Activated naive CD4-positive, alpha-beta T cell treated with anti-CD3 and anti-CD28 coated beads for 36 hours (primary cell): ENCODE measurements at regions not wholly inside any gene's neighbourhood (a gene's known extent, or its start where the extent isn't known, plus 50 kb on each side); places are given as distances from the start of the nearest gene placed in this dataset.
"Not testable (repeated sequence)": the region's sequence is repeated elsewhere in the genome, so short reads cannot be mapped to it uniquely, and the experiment has no call there.

Experiments
- CTCF ChIA-PET: fragments of 350-600 bp; sonication (Branson Sonifier 250); formaldehyde crosslinking; loops from one replicate; lab custom pipeline; 2021; ENCODE audit warnings: antibody characterized with exemption; lab: Charles Lee
- DNase-seq: peaks from one replicate; pipeline ENCODE4 v3.0.0-alpha.2; 2020
- H3K27ac Mint-ChIP-seq: one replicate; pipeline ENCODE4 v1.8.0; 2021; ENCODE audit warnings: mild to moderate bottlenecking, mixed read lengths
- H3K27me3 Mint-ChIP-seq: one replicate; pipeline ENCODE4 v1.8.0; 2021; ENCODE audit warnings: low read depth, mixed read lengths
- H3K36me3 Mint-ChIP-seq: one replicate; pipeline ENCODE4 v1.8.0; 2021; ENCODE audit warnings: low read depth, mixed read lengths
- H3K4me1 Mint-ChIP-seq: one replicate; pipeline ENCODE4 v1.8.0; 2021; ENCODE audit warnings: low read depth, mixed read lengths
- H3K4me3 Mint-ChIP-seq: one replicate; pipeline ENCODE4 v1.8.0; 2021; ENCODE audit warnings: mild to moderate bottlenecking, moderate library complexity, mixed read lengths
- H3K9me3 Mint-ChIP-seq: one replicate; pipeline ENCODE4 v1.8.0; 2021; ENCODE audit warnings: mixed read lengths
- intact Hi-C: fragments of 100-400 bp; cut with micrococcal nuclease; formaldehyde crosslinking; loops from one replicate; pipeline ENCODE4 v1.15.1; 2023

- intact Hi-C loops = no loop called here
- H3K27ac Mint-ChIP-seq = no peak overlapping the region
- H3K4me1 Mint-ChIP-seq = peaks cover 9% of the 10 kb centered on the region
- DNase-seq = no peak
- no peaks in the 10 kb centered on the region for H3K9me3 Mint-ChIP-seq
- no peak overlapping the region for H3K4me3 Mint-ChIP-seq
- H3K27me3 Mint-ChIP-seq = no peaks in the 10 kb centered on the region
- H3K36me3 Mint-ChIP-seq = peaks cover 5% of the 10 kb centered on the region
- CTCF ChIA-PET = interaction anchor here (1.1 kb wide), 1 partner anchor 21 kb away, joined by 3 read pairs; no protein-coding TSS in a partner anchor
Measured at GRCh38 chr10:45514291-45515270, 140.6 kb downstream of the ALOX5 start.

DNA sequence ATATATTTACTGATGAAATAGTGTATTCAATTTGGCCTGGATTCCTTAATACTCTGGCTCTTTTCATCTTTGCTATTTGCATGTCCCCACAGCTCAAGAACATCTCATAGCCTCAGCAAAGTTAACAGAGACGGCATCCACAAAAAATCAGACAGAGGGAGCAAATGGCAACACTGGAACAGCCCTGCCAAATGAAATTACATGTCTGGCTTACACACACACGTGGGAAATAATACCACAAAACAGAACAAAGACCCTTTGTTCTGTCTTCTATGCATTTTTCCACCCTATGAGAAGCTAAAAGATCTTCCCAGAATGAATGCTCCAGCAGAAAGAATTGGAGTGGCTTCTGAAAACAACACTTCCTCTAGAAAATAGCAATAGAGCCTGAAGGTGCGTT lies 139.5 kb downstream of the ALOX5 start:
- DNase-seq = no peak
- H3K9me3 Mint-ChIP-seq = no peaks in the 10 kb centered on the region
- H3K36me3 Mint-ChIP-seq = peaks cover 5% of the 10 kb centered on the region
- CTCF ChIA-PET = interaction anchor here (0.8 to 1.1 kb wide), 2 partner anchors 20 to 62 kb away, joined by 3 read pairs; no protein-coding TSS in a partner anchor
- H3K27ac Mint-ChIP-seq = no peak overlapping the region
- intact Hi-C loops = no loop called here
- H3K4me3 Mint-ChIP-seq = no peak overlapping the region
- no peaks in the 10 kb centered on the region for H3K27me3 Mint-ChIP-seq
- peaks cover 9% of the 10 kb centered on the region for H3K4me1 Mint-ChIP-seq

DNA sequence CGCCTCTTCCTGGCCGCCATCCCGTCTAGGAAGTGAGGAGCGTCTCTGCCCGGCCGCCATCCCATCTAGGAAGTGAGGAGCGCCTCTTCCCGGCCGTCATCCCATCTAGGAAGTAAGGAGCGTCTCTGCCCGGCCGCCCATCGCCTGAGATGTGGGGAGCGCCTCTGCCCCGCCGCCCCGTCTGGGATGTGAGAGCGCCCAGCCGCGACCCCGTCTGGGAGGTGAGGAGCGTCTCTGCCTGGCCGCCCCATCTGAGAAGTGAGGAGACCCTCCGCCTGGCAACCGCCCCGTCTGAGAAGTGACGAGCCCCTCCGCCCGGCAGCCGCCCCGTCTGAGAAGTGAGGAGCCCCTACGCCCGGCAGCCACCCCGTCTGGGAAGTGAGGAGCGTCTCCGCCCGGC lies 137.9 kb downstream of the ALOX5 start:
- H3K27me3 Mint-ChIP-seq, H3K9me3 Mint-ChIP-seq, H3K4me3 Mint-ChIP-seq, H3K4me1 Mint-ChIP-seq, H3K27ac Mint-ChIP-seq, CTCF ChIA-PET, H3K36me3 Mint-ChIP-seq, DNase-seq, intact Hi-C loops: not testable (repeated sequence)

GRCh38 chr10:45509491-45509890 lies 135.5 kb downstream of the ALOX5 start:
- Mint-ChIP-seq H3K4me1 (no peaks in the 10 kb centered on the region), H3K4me3 (no peak overlapping the region), H3K36me3 (peaks cover 2% of the 10 kb centered on the region), H3K27ac (no peak overlapping the region), H3K27me3 (no peaks in the 10 kb centered on the region), H3K9me3 (no peaks in the 10 kb centered on the region)
- intact Hi-C loops = no loop called here
- no peak for DNase-seq
- CTCF ChIA-PET = no interaction called here

DNA sequence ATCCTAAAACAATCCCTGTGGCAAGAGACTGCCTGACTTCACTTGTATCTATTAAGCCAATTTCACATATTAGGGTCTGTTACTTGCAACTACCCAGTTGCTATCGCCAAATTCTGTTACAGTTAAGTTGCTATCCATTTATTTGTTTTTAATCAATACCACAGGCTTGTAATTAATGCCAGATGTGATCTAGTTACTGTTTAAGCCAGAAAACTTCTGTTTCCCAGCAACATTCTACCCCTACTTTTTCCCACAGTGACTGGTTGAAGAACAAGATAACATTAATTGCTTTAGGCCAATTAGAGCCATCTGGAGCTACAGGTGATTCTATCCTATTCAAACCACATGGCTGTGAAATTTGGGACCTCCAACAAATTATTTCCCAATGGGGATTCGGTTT lies 131.3 kb downstream of the ALOX5 start:
- CTCF ChIA-PET = no interaction called here
- H3K4me1 Mint-ChIP-seq = peaks cover 7% of the 10 kb centered on the region
- H3K27ac Mint-ChIP-seq = no peak overlapping the region
- H3K36me3 Mint-ChIP-seq = no peaks in the 10 kb centered on the region
- H3K27me3 Mint-ChIP-seq = no peaks in the 10 kb centered on the region
- intact Hi-C loops = no loop called here
- DNase-seq = no peak
- H3K9me3 Mint-ChIP-seq = no peaks in the 10 kb centered on the region
- H3K4me3 Mint-ChIP-seq = no peak overlapping the region

DNA sequence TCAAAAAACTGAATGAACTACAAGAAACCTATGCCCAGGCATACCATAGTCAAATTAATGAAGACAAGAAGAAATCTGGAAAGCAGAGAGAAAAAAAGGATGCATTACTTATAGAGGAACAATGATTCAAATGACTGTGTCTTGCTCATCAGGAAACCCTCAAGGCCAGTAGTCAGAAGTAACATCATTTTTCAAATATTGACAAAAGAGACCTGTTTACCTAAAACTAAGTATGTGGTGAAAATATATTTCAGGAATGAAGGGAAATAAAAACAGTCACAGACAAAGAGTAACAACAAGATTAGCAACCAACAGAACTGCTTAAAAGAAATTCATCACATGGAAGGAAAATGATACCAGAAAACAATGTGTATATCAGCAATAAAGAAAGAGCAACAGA lies 128.4 kb downstream of the ALOX5 start:
- H3K4me3 Mint-ChIP-seq = no peak overlapping the region
- no peak for DNase-seq
- intact Hi-C loops = no loop called here
- H3K4me1 Mint-ChIP-seq = peaks cover 7% of the 10 kb centered on the region
- peaks cover 2% of the 10 kb centered on the region for H3K36me3 Mint-ChIP-seq
- H3K27me3 Mint-ChIP-seq = no peaks in the 10 kb centered on the region
- CTCF ChIA-PET = no interaction called here
- no peaks in the 10 kb centered on the region for H3K9me3 Mint-ChIP-seq
- no peak overlapping the region for H3K27ac Mint-ChIP-seq

DNA sequence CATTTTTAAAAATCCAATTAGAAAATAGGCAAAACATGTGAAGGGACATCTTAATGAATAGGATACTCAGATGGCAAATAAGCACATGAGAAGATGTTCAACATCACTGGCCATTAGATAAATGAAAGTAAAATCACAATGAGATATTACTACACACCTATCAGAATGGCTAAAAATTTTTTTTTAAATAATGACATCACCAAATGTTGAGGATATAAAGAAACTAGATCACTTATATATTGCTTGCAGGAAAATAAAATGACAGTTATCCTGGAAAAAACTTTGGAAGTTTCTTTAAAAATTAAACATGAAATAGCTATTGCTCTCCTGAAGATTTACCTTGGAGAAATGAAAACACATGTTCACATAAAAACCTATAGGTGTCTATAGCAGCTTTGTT lies 127.8 kb downstream of the ALOX5 start:
- no peak for DNase-seq
- Mint-ChIP-seq H3K4me1 (peaks cover 7% of the 10 kb centered on the region), H3K4me3 (no peak overlapping the region), H3K27me3 (no peaks in the 10 kb centered on the region), H3K27ac (no peak overlapping the region), H3K36me3 (peaks cover 5% of the 10 kb centered on the region), H3K9me3 (peaks cover 1% of the 10 kb centered on the region)
- intact Hi-C loops = no loop called here
- CTCF ChIA-PET = no interaction called here

DNA sequence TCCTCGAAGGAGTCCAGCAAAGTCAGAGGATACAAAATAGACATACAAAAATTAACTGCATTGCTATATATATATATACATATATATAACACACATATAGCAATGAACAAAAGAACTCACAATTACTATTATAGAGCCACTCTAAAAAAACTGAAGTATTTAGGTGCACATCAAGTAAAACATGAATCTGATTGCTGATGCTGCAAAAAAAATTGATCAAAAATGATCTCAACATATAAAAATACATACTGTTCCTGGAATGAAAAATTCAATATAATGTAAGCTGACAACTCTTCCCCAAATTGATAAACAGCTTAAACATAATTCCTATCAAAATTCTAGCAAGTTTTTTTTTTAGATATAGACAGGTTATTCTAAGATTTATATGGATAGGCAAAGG lies 126.8 kb downstream of the ALOX5 start:
- Mint-ChIP-seq H3K36me3 (peaks cover 5% of the 10 kb centered on the region), H3K4me3 (no peak overlapping the region), H3K27me3 (no peaks in the 10 kb centered on the region), H3K4me1 (peaks cover 8% of the 10 kb centered on the region), H3K27ac (no peak overlapping the region), H3K9me3 (peaks cover 4% of the 10 kb centered on the region)
- CTCF ChIA-PET = interaction anchor here (0.6 kb wide), 1 partner anchor 8 kb away, joined by 4 read pairs; no protein-coding TSS in a partner anchor
- no peak for DNase-seq
- intact Hi-C loops = no loop called here

GRCh38 chr10:45500304-45500703 lies 126.3 kb downstream of the ALOX5 start:
- no peak for DNase-seq
- Mint-ChIP-seq H3K27me3 (no peaks in the 10 kb centered on the region), H3K9me3 (peaks cover 9% of the 10 kb centered on the region), H3K27ac (no peak overlapping the region), H3K4me3 (no peak overlapping the region), H3K4me1 (peaks cover 12% of the 10 kb centered on the region), H3K36me3 (peaks cover 9% of the 10 kb centered on the region)
- CTCF ChIA-PET = interaction anchor here (0.6 kb wide), 1 partner anchor 9 kb away, joined by 4 read pairs; no protein-coding TSS in a partner anchor
- intact Hi-C loops = no loop called here

DNA sequence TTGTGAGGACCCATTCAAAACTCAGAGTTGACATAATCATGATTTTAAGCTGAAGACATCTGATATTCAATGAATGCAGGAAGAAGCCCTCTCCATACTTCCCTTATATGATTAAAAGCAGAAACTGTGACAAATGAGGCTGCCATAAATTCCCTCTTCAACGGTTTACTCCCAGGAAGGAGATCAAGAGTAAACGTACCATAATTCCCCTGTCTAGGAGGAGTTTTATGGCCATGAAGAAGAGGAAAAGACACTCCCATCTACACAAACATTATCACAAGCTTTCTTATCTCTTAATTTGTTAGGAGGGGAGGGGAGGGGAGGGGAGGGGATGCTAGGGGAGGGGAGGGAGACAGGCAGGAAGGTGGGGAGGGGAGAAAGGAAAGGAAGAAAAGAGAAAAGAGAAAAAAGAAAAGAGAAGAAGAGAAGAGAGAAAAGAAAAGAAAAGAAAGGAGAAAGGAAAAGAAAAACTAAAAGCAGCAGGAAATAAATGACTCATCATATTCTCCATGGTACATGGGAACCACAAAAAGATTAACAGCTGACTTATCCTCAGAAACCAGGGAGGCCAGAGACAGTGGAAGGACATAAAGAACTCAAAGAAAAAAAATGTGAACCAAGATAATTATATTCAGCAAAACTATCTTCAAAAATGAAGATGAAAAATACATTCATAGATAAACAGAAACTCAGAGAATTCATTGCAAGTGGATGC lies 121.6 kb downstream of the ALOX5 start:
- Mint-ChIP-seq H3K27me3 (no peaks in the 10 kb centered on the region), H3K4me3 (no peak overlapping the region), H3K27ac (no peak overlapping the region), H3K36me3 (peaks cover 14% of the 10 kb centered on the region), H3K9me3 (peaks cover 11% of the 10 kb centered on the region), H3K4me1 (peaks cover 6% of the 10 kb centered on the region)
- no peak for DNase-seq
- intact Hi-C loops = no loop called here
- CTCF ChIA-PET = no interaction called here
